Neural cell (in vitro differentiated cells): ENCODE measurements at regions not wholly inside any gene's neighbourhood (a gene's known extent, or its start where the extent isn't known, plus 50 kb on each side); places are given as distances from the start of the nearest gene placed in this dataset.

ENCODE experiments used
- CTCF ChIP-seq: fragments of 450-650 bp; IDR thresholded peaks from 2 replicates; pipeline ENCODE4 v1.5.1; 2014; ENCODE audit warnings: antibody characterized with exemption, mild to moderate bottlenecking, moderate library complexity; ENCODE audit not compliant: poor library complexity, severe bottlenecking
- EP300 ChIP-seq: fragments of 450-650 bp; conservative IDR thresholded peaks from 2 replicates; pipeline ENCODE4 v1.6.1; 2014; ENCODE audit warnings: antibody characterized with exemption, mild to moderate bottlenecking, moderate library complexity; ENCODE audit not compliant: poor library complexity, severe bottlenecking
- EZH2 ChIP-seq: fragments of 200-600, 300-800 bp; shearing (Covaris generic), sonication (generic); IDR thresholded peaks from 2 replicates; pipeline ENCODE4 v1.6.1; 2014; ENCODE audit warnings: antibody characterized with exemption, low read length, borderline replicate concordance, mild to moderate bottlenecking; ENCODE audit not compliant: insufficient read depth, poor library complexity, severe bottlenecking
- MXI1 ChIP-seq: fragments of 450-650 bp; conservative IDR thresholded peaks from 2 replicates; pipeline ENCODE4 v1.6.1; 2014; ENCODE audit warnings: antibody characterized with exemption, mild to moderate bottlenecking; ENCODE audit not compliant: poor library complexity, severe bottlenecking
- POLR2AphosphoS5 ChIP-seq: IDR thresholded peaks from 2 replicates; pipeline ENCODE4 v1.6.1; 2012
- RAD21 ChIP-seq: fragments of 450-650 bp; conservative IDR thresholded peaks from 2 replicates; pipeline ENCODE4 v1.6.1; 2014; ENCODE audit warnings: antibody characterized with exemption, mild to moderate bottlenecking, moderate library complexity
- REST ChIP-seq: IDR thresholded peaks from 2 replicates; pipeline ENCODE4 v1.6.1; 2012; ENCODE audit warnings: borderline replicate concordance
- SMC3 ChIP-seq: fragments of 450-650 bp; conservative IDR thresholded peaks from 2 replicates; pipeline ENCODE4 v1.6.1; 2014; ENCODE audit warnings: antibody characterized with exemption, mild to moderate bottlenecking, moderate library complexity; ENCODE audit not compliant: poor library complexity
- TAF1 ChIP-seq: IDR thresholded peaks from 2 replicates; pipeline ENCODE4 v1.6.1; 2012; ENCODE audit warnings: low read depth

- TF ChIP-seq EZH2 (no peak), CTCF (no peak), POLR2AphosphoS5 (no peak), TAF1 (no peak), RAD21 (no peak), REST (no peak), MXI1 (no peak), EP300 (no peak), SMC3 (no peak)
Observed at GRCh38 chr2:48190230-48190629, 124.3 kb upstream of the FOXN2 start.
